HUES6 (cell line): ENCODE measurements at regions not wholly inside any gene's neighbourhood (a gene's known extent, or its start where the extent isn't known, plus 50 kb on each side); places are given as distances from the start of the nearest gene placed in this dataset.
"Not testable (repeated sequence)": the region's sequence is repeated elsewhere in the genome, so short reads cannot be mapped to it uniquely, and the experiment has no call there.

Source experiments
- H3K27ac ChIP-seq: 2 replicates; pipeline ENCODE4 v1.7.0; 2013; ENCODE audit warnings: low read depth, mild to moderate bottlenecking, low read length, inconsistent platforms
- H3K27me3 ChIP-seq: 2 replicates; pipeline ENCODE4 v1.6.1; 2013; ENCODE audit warnings: low read length; ENCODE audit not compliant: control insufficient read depth, insufficient read depth
- H3K36me3 ChIP-seq: 2 replicates; pipeline ENCODE4 v1.6.1; 2013; ENCODE audit warnings: low read length; ENCODE audit not compliant: control insufficient read depth, insufficient read depth
- H3K4me1 ChIP-seq: 2 replicates; pipeline ENCODE4 v1.6.1; 2013; ENCODE audit warnings: low read length; ENCODE audit not compliant: control insufficient read depth, insufficient read depth
- H3K4me3 ChIP-seq: 2 replicates; pipeline ENCODE4 v1.5.1; 2013; ENCODE audit warnings: low read depth, low read length
- H3K9ac ChIP-seq: one replicate; pipeline ENCODE4 v1.6.1; 2013; ENCODE audit warnings: mild to moderate bottlenecking, low read length
- H3K9me3 ChIP-seq: 2 replicates; pipeline ENCODE4 v1.6.1; 2013; ENCODE audit warnings: low read depth, low read length; ENCODE audit not compliant: control insufficient read depth, insufficient read depth

GRCh38 chr17:30605027-30605426 lies 127.8 kb downstream of the GOSR1 start:
- no peak overlapping the region for H3K4me3 ChIP-seq

GRCh38 chr17:30602396-30602795 lies 125.2 kb downstream of the GOSR1 start:
- H3K27me3 ChIP-seq, H3K4me1 ChIP-seq, H3K36me3 ChIP-seq, H3K27ac ChIP-seq, H3K9me3 ChIP-seq, H3K9ac ChIP-seq: not testable (repeated sequence)
- H3K4me3 ChIP-seq = peak overlapping the region; percentile 67; the same call in 1 of the 2 replicates

More at GRCh38 chr17:30605027-30605426, 127.8 kb downstream of the GOSR1 start:
- Histone ChIP-seq H3K36me3 (no peaks in the 10 kb centered on the region), H3K9me3 (no peaks in the 10 kb centered on the region), H3K4me1 (peaks cover 3% of the 10 kb centered on the region), H3K27me3 (no peaks in the 10 kb centered on the region), H3K27ac (no peak overlapping the region), H3K9ac (no peak overlapping the region)

DNA sequence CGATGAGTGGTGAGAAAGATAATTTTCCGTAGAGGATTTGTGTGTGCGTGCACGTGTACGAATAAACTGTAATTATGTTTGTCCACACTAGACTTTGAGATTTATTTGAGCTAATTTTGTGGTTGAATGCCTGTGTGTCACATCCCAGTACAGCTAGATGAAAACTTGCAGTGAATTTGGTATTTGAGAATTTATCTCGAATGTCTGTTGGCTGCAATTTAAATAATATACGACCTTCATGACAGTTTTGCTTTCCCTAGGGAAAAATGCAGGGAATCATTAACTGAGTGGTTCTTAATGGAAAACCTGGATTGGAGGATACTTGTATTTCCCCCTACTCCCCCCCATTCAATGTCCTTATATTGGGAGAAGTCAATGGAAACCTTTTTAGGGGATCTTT lies 124.8 kb downstream of the GOSR1 start:
- peak overlapping the region; percentile 67 for H3K4me3 ChIP-seq
- peak overlapping the region; percentile 47 for H3K9ac ChIP-seq
- not testable (repeated sequence) for H3K4me1 ChIP-seq, H3K9me3 ChIP-seq, H3K27ac ChIP-seq, H3K27me3 ChIP-seq, H3K36me3 ChIP-seq

DNA sequence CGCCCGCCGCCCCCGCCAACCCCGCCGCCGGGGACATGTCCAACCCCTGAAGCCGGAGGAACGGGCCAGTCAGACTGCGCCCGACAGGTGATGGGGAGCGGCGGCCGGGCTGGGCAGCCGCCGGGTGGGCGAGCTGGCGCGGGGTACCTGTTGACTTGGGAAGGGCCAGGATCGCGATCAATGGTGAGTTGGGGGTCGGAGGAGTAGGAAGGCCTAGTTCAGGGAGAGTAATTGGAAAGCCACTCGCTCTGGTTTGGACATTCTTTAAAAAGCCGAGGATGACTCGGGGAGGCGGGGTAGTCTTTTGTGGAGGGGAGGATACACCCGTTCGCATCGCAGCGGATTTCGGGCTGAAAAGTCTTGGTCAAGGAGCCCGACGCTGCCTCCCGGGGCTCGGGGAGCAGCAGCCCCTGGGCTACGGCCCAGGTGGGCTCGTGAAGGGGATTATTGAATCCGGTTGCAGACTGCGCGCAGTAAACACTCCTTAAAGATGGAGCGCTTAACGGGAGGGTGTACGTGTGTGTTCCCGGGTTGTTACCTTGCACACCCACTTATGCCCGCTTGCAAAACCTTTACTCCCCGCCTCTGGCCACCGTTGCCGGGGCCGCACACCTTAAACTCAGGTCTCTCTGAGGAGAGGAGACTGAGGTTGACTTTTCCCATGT lies 123.8 kb downstream of the GOSR1 start:
- H3K27ac ChIP-seq = peak overlapping the region; percentile 92; the same call in 1 of the 2 replicates
- no peaks in the 10 kb centered on the region for H3K36me3 ChIP-seq
- H3K9me3 ChIP-seq = no peaks in the 10 kb centered on the region
- H3K27me3 ChIP-seq = no peaks in the 10 kb centered on the region
- peaks cover 3% of the 10 kb centered on the region for H3K4me1 ChIP-seq
- H3K4me3 ChIP-seq = peak overlapping the region; percentile 92
- H3K9ac ChIP-seq = peak overlapping the region; percentile 95

DNA sequence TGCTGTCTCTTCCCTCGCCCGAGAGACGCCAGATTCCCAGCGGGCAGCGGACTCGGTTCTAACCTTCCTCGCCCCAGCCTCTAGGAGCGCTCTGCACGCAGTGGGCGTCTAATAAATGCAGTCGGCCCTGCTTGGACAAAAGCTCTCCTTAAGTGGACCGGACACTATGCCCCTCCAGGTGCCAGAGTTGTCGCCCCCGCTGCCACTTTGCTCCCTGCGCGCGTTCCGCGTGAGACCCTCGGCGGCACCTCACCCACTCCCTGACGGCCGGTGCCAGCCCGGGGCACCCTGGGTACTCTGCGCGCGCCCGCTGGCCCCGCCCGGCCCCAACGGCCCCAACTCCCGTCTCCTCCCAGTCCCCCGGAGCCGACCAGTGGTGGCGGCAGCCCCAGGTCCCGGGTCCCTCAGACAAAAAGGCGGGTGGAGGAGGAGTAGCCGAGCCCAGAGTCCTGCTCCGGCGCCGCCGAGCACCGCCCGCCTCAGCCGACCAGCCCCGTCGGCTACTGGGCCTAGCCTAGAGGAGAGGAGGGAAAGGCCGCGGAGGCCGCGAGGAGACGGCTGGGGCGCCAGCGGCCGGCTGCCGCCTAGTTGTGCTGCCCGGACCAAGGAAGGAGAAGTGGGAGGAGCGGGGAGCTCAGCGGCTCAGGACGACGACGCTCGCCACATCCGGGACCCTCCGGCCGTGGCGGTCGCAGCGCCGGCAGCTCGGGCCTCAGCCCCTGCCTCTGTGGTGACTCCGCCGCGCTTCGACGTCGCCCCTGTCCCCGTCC lies 123.0 kb downstream of the GOSR1 start:
- no peaks in the 10 kb centered on the region for H3K27me3 ChIP-seq
- H3K4me1 ChIP-seq = peaks cover 3% of the 10 kb centered on the region
- peak overlapping the region; percentile 92 for H3K4me3 ChIP-seq
- no peaks in the 10 kb centered on the region for H3K36me3 ChIP-seq
- H3K9me3 ChIP-seq = no peaks in the 10 kb centered on the region
- peak overlapping the region; percentile 95 for H3K9ac ChIP-seq
- H3K27ac ChIP-seq = peak overlapping the region; percentile 92

- H3K9ac ChIP-seq = peak overlapping the region; percentile 95
- H3K4me3 ChIP-seq = peak overlapping the region; percentile 92
- H3K36me3 ChIP-seq = no peaks in the 10 kb centered on the region
- H3K4me1 ChIP-seq = peaks cover 6% of the 10 kb centered on the region
- H3K9me3 ChIP-seq = 0 out of 2 replicates have a peak, but pooled peaks cover 2% of the 10 kb centered on the region
- H3K27ac ChIP-seq = no peak overlapping the region
- no peaks in the 10 kb centered on the region for H3K27me3 ChIP-seq
These were observed 122.3 kb downstream of the GOSR1 start for GRCh38 chr17:30599428-30600059.

- peaks cover 7% of the 10 kb centered on the region; the same call in 1 of the 2 replicates for H3K4me1 ChIP-seq
- no peaks in the 10 kb centered on the region for H3K36me3 ChIP-seq
- no peak overlapping the region for H3K27ac ChIP-seq
- 0 out of 2 replicates have a peak, but pooled peaks cover 2% of the 10 kb centered on the region for H3K9me3 ChIP-seq
- H3K9ac ChIP-seq = no peak overlapping the region
- H3K4me3 ChIP-seq = no peak overlapping the region
- H3K27me3 ChIP-seq = no peaks in the 10 kb centered on the region
These were observed 120.6 kb downstream of the GOSR1 start for GRCh38 chr17:30597776-30598288.

DNA sequence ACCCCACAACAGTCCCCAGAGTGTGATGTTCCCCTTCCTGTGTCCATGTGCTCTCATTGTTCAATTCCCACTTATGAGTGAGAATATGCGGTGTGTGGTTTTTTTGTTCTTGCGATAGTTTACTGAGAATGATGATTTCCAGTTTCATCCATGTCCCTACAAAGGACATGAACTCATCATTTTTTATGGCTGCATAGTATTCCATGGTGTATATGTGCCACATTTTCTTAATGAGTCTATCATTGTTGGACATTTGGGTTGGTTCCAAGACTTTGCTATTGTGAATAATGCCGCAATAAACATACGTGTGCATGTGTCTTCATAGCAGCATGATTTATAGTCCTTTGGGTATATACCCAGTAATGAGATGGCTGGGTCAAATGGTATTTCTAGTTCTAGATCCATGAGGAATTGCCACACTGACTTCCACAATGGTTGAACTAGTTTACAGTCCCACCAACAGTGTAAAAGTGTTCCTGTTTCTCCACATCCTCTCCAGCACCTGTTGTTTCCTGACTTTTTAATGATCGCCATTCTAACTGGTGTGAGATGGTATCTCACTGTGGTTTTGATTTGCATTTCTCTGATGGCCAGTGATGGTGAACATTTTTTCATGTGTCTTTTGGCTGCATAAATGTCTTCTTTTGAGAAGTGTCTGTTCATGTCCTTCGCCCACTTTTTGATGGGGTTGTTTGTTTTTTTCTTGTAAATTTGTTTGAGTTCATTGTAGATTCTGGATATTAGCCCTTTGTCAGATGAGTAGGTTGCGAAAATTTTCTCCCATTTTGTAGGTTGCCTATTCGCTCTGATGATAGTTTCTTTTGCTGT lies 120.0 kb downstream of the GOSR1 start:
- H3K27ac ChIP-seq, H3K9ac ChIP-seq, H3K4me1 ChIP-seq, H3K4me3 ChIP-seq, H3K36me3 ChIP-seq, H3K9me3 ChIP-seq, H3K27me3 ChIP-seq: not testable (repeated sequence)

DNA sequence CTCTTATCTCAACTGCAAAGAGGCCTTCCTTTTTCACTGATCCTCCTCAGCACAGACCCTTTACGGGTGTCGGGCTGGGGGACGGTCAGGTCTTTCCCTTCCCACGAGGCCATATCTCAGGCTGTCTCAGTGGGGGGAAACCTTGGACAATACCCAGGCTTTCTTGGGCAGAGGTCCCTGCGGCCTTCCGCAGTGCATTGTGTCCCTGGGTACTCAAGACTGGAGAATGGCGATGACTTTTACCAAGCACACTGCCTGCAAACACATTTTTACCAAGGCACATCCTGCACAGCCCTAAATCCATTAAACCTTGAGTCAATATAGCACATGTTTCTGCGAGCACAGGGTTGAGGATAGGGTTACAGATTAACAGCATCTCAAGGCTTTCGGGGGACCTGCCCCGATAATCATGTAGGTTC lies 117.8 kb downstream of the GOSR1 start:
- not testable (repeated sequence) for H3K27ac ChIP-seq, H3K27me3 ChIP-seq, H3K4me3 ChIP-seq, H3K9ac ChIP-seq, H3K9me3 ChIP-seq, H3K36me3 ChIP-seq, H3K4me1 ChIP-seq

DNA sequence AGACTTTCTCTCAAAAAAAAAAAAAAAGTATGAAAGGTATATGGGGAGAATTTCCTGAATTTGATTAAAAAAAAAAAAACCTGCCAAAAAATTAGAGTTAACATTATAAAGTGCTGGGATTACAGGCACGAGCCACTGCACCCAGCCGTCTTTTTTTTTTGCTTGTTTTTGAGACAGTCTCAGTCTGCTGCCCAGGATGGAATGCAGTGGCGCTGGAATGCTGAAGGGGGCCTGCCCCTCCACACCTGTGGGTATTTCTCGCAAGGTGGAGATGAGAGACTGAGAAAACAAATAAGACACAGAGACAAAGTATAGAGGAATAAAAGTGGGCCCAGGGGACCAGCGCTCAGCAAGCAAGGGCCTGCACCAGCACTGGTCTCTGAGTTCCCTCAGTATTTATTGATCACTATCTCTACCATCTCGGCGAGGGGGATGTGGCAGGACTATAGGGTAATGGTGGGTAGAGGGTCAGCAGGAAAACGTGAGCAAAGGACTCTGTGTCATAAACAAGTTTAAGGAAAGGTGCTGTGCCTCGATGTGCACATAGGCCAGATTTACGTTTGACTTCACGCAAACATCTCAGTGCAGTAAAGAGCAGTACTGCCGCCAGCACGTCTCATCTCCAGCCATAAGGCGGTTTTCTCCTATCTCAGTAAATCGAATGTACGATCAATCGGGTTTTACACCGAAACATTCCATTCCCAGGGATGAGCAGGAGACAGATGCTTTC lies 117.2 kb downstream of the GOSR1 start:
- H3K4me3 ChIP-seq = no peak overlapping the region
- H3K9me3 ChIP-seq = 0 out of 2 replicates have a peak, but pooled peaks cover 2% of the 10 kb centered on the region
- no peaks in the 10 kb centered on the region for H3K36me3 ChIP-seq
- peaks cover 4% of the 10 kb centered on the region; the same call in 1 of the 2 replicates for H3K4me1 ChIP-seq
- no peak overlapping the region for H3K27ac ChIP-seq
- no peaks in the 10 kb centered on the region for H3K27me3 ChIP-seq
- H3K9ac ChIP-seq = no peak overlapping the region
